Peyer's patch (tissue), 4 donors: ENCODE measurements at regions not wholly inside any gene's neighbourhood (a gene's known extent, or its start where the extent isn't known, plus 50 kb on each side); places are given as distances from the start of the nearest gene placed in this dataset.

Source experiments
- POLR2A ChIP-seq, 2 donors: fragments of 450-650 bp; IDR thresholded peaks; one replicate each; pipeline ENCODE4 v1.5.1; 2017; ENCODE audit warnings: antibody characterized with exemption in 2 of 2, mild to moderate bottlenecking in 2 of 2, moderate library complexity in 2 of 2
- TF ChIP-seq, protein P1 (sequence below), 6 experiments: fragments of 450-650 bp in 4 of 6; fragments of 200-600 bp in 2 of 6; sonication (generic) in 1 of 6; IDR thresholded peaks; one replicate each; pipeline ENCODE4 v1.5.1; 2017 to 2019; ENCODE audit warnings: antibody characterized with exemption in 6 of 6, mild to moderate bottlenecking in 3 of 6, moderate library complexity in 1 of 6

DNA sequence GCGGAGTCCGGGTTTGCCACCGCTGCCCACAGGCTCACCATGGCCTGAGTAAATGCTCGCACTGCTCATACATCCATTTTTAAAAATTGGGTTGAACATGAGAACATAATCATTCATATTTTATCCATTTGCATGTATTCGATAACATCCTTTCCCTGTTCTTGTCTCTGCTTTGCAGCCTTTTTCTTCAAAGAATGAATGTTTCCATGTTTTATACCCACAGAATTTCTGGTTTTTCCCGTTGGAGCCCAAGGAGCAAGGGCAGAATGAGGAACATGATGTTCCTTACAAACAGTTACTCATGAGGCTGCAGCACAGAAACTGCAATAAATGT is 146.5 kb downstream of the CCDC74A start:
- TF ChIP-seq, protein P1, sequence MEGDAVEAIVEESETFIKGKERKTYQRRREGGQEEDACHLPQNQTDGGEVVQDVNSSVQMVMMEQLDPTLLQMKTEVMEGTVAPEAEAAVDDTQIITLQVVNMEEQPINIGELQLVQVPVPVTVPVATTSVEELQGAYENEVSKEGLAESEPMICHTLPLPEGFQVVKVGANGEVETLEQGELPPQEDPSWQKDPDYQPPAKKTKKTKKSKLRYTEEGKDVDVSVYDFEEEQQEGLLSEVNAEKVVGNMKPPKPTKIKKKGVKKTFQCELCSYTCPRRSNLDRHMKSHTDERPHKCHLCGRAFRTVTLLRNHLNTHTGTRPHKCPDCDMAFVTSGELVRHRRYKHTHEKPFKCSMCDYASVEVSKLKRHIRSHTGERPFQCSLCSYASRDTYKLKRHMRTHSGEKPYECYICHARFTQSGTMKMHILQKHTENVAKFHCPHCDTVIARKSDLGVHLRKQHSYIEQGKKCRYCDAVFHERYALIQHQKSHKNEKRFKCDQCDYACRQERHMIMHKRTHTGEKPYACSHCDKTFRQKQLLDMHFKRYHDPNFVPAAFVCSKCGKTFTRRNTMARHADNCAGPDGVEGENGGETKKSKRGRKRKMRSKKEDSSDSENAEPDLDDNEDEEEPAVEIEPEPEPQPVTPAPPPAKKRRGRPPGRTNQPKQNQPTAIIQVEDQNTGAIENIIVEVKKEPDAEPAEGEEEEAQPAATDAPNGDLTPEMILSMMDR (IDR thresholded peaks at IDR 0.05): no peak
- no peak for TF ChIP-seq POLR2A (IDR thresholded peaks at IDR 0.05)
